Tibial nerve (tissue), 4 donors: ENCODE measurements at regions not wholly inside any gene's neighbourhood (a gene's known extent, or its start where the extent isn't known, plus 50 kb on each side); places are given as distances from the start of the nearest gene placed in this dataset.

Experiments
- DNase-seq, 2 donors: peaks; one replicate each; pipeline ENCODE4 v3.0.0-alpha.2; 2019; ENCODE audit warnings: low spot score in 2 of 2
- H3K27ac ChIP-seq, 4 donors: fragments of 200-600 bp; sonication (generic) in 3 of 4; one replicate each; pipeline ENCODE4 v1.5.1; 2017 to 2019; ENCODE audit warnings: mild to moderate bottlenecking in 1 of 4
- H3K27me3 ChIP-seq, 2 donors: fragments of 200-600 bp; sonication (generic) in 1 of 2; one replicate each; pipeline versions ENCODE4 v1.5.1 to v1.6.0; 2017 to 2019
- H3K36me3 ChIP-seq, 3 donors: fragments of 200-600 bp; sonication (generic); one replicate each; pipeline ENCODE4 v1.5.1; 2018 to 2019
- H3K4me1 ChIP-seq, 4 donors: fragments of 200-600 bp; sonication (generic) in 3 of 4; one replicate each; pipeline ENCODE4 v1.5.1; 2017 to 2019
- H3K4me3 ChIP-seq, 4 donors: fragments of 200-600 bp; sonication (generic) in 3 of 4; one replicate each; pipeline ENCODE4 v1.5.1; 2017 to 2019; ENCODE audit warnings: mild to moderate bottlenecking in 1 of 4, moderate library complexity in 1 of 4
- H3K9me3 ChIP-seq, 4 donors: fragments of 200-600 bp; sonication (generic) in 3 of 4; one replicate each; pipeline ENCODE4 v1.5.1; 2017 to 2019
- EP300 ChIP-seq, 2 donors: sonication (generic); formaldehyde crosslinking; IDR thresholded peaks; one replicate each; pipeline ENCODE4 v1.6.1; 2017; ENCODE audit warnings: antibody characterized with exemption in 2 of 2, mild to moderate bottlenecking in 1 of 2
- POLR2A ChIP-seq, 2 donors: fragments of 450-650 bp; IDR thresholded peaks; one replicate each; pipeline ENCODE4 v1.6.1; 2017; ENCODE audit warnings: antibody characterized with exemption in 2 of 2, mild to moderate bottlenecking in 2 of 2, moderate library complexity in 2 of 2
- WGBS, 2 donors: methylation state at CpG; one replicate each; pipeline ENCODE4 v1.1.5; 2018; 5-methylcytosine and 5-hydroxymethylcytosine counted together
- TF ChIP-seq, protein P1 (sequence below), 5 experiments: fragments of 200-600 bp in 3 of 5; fragments of 450-650 bp in 2 of 5; sonication (generic) in 3 of 5; IDR thresholded peaks; one replicate each; pipeline ENCODE4 v1.5.1; 2016 to 2019; ENCODE audit warnings: antibody characterized with exemption in 5 of 5, mild to moderate bottlenecking in 3 of 5, moderate library complexity in 2 of 5

GRCh38 chr7:136046548-136046947 lies 69.4 kb upstream of the MTPN start:
- Histone ChIP-seq H3K27me3 (no peaks in the 10 kb centered on the region), H3K36me3 (no peaks in the 10 kb centered on the region), H3K27ac (peak overlapping the region in 1 of 4 donors; percentile 8), H3K9me3 (peaks cover 0 to 6% (median 0%) of the 10 kb centered on the region in 4 donors), H3K4me3 (no peak overlapping the region), H3K4me1 (no peaks in the 10 kb centered on the region)
- DNase-seq: no peak
- TF ChIP-seq, protein P1, sequence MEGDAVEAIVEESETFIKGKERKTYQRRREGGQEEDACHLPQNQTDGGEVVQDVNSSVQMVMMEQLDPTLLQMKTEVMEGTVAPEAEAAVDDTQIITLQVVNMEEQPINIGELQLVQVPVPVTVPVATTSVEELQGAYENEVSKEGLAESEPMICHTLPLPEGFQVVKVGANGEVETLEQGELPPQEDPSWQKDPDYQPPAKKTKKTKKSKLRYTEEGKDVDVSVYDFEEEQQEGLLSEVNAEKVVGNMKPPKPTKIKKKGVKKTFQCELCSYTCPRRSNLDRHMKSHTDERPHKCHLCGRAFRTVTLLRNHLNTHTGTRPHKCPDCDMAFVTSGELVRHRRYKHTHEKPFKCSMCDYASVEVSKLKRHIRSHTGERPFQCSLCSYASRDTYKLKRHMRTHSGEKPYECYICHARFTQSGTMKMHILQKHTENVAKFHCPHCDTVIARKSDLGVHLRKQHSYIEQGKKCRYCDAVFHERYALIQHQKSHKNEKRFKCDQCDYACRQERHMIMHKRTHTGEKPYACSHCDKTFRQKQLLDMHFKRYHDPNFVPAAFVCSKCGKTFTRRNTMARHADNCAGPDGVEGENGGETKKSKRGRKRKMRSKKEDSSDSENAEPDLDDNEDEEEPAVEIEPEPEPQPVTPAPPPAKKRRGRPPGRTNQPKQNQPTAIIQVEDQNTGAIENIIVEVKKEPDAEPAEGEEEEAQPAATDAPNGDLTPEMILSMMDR (IDR thresholded peaks at IDR 0.05): no peak
- TF ChIP-seq POLR2A (IDR thresholded peaks at IDR 0.05) (no peak), EP300 (IDR thresholded peaks at IDR 0.05) (no peak)
- WGBS, 2 donors: 67 to 76% methylated on average over 2 of the region's 2 CpGs

DNA sequence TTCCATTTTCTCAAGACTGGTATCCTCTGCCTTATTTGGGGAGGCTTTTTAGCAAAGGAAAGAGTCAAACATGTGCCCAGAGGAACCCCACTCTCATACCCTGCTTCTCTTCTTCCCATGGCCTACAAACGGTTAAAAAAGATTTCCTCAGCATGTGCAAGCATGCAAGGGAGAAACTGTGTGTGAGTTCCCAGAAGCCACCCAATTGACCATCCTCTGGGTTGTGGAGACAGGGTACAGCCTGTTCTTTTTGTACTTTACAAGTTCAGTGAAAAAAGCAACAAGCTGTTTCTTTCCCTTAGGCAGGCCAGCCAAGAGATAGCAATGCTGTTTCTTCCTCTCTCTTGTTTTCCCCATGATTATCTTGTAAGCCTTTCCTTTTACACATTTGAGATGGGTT lies 68.8 kb upstream of the MTPN start:
- DNase-seq: no peak
- no peaks in the 10 kb centered on the region for H3K27me3 ChIP-seq
- no peaks in the 10 kb centered on the region for H3K36me3 ChIP-seq
- 80 to 93% methylated on average over 1 of the region's 1 CpG for WGBS, 2 donors
- peaks cover 0 to 6% (median 0%) of the 10 kb centered on the region in 4 donors for H3K9me3 ChIP-seq
- H3K27ac ChIP-seq: peak overlapping the region in 1 of 4 donors; percentile 8
- H3K4me3 ChIP-seq: no peak overlapping the region
- H3K4me1 ChIP-seq: no peaks in the 10 kb centered on the region
- peak in 1 of 2 donors; percentile 21 for TF ChIP-seq EP300 (IDR thresholded peaks at IDR 0.05)
- TF ChIP-seq POLR2A (IDR thresholded peaks at IDR 0.05): no peak
- TF ChIP-seq, protein P1 (IDR thresholded peaks at IDR 0.05): no peak

GRCh38 chr7:136045181-136045580 lies 68.0 kb upstream of the MTPN start:
- DNase-seq: no peak
- Histone ChIP-seq H3K9me3 (peaks cover 0 to 6% (median 0%) of the 10 kb centered on the region in 4 donors), H3K27ac (no peak overlapping the region), H3K4me1 (no peaks in the 10 kb centered on the region), H3K4me3 (no peak overlapping the region), H3K27me3 (no peaks in the 10 kb centered on the region), H3K36me3 (no peaks in the 10 kb centered on the region)
- 76 to 77% methylated on average over 3 of the region's 3 CpGs for WGBS, 2 donors
- TF ChIP-seq, protein P1 (IDR thresholded peaks at IDR 0.05): no peak
- no peak for TF ChIP-seq EP300 (IDR thresholded peaks at IDR 0.05)
- TF ChIP-seq POLR2A (IDR thresholded peaks at IDR 0.05): no peak

DNA sequence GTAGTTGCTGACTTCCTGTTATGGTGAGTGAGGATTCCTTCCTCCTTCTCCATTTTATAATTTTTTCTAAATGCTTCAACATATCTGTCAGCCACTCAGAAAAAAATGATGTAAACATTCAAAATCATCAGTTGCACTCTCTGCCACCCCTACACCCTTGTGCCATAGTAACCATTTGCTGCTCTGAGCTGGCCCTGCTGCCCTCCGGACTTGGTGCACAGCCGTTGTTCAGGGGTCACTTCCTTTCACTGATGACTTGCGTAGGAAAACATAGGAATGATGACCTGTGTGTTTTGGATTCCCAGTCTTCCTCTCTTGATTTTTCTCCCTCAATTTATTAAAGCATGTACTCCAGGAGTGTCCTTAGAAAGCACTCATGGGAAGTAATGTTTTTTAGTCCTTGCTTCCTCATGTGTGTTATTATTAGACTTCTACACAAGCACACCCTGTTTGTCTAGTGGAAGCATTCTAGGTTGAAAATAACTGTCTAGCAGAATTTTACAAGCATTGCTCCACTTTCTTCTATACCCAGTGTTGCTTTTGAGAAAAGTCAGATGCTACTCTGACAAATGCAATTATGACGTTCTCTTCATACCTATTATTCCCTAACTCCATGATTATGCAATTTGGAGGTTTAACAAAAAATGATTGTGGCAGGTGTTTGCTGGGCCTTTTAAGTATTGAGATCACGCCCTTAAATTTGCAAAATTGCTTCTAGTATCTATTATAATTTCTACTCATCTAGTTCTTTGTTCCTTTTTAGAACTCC lies 62.6 kb upstream of the MTPN start:
- TF ChIP-seq POLR2A (IDR thresholded peaks at IDR 0.05): no peak
- no peak for TF ChIP-seq EP300 (IDR thresholded peaks at IDR 0.05)
- TF ChIP-seq, protein P1 (IDR thresholded peaks at IDR 0.05): no peak
- DNase-seq: no peak
- 56 to 61% methylated on average over 5 of the region's 5 CpGs for WGBS, 2 donors

DNA sequence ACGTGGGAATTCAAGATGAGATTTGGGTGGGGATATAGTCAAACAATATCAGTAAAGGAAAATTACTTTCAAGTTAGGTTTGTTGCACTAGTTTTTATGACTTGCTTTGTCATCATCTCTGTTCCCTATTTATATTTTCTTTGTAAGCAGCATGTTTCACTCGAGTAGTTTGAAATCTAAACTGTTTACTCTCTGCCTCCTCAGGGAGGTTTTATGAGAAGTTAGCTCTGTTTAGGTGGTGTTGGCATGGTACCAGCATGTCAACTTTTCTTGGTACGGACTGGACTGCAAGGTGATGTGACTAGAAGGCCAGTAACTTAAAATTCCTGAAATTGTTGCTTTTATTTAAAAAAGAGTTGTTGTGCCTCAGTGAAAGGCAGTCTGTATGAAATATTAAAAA lies 59.2 kb upstream of the MTPN start:
- H3K27ac ChIP-seq: no peak overlapping the region
- 45 to 46% methylated on average over 3 of the region's 3 CpGs for WGBS, 2 donors

More for the DNA sequence above, 62.6 kb upstream of the MTPN start:
- Histone ChIP-seq H3K27ac (no peak overlapping the region), H3K9me3 (no peaks in the 10 kb centered on the region), H3K4me3 (no peak overlapping the region), H3K27me3 (no peaks in the 10 kb centered on the region), H3K4me1 (no peaks in the 10 kb centered on the region), H3K36me3 (no peaks in the 10 kb centered on the region)

More for the DNA sequence above, 59.2 kb upstream of the MTPN start:
- Histone ChIP-seq H3K36me3 (no peaks in the 10 kb centered on the region), H3K4me3 (no peak overlapping the region), H3K4me1 (no peaks in the 10 kb centered on the region), H3K9me3 (no peaks in the 10 kb centered on the region), H3K27me3 (no peaks in the 10 kb centered on the region)
- TF ChIP-seq, protein P1 (IDR thresholded peaks at IDR 0.05): no peak
- TF ChIP-seq EP300 (IDR thresholded peaks at IDR 0.05): no peak
- TF ChIP-seq POLR2A (IDR thresholded peaks at IDR 0.05): no peak
- DNase-seq: no peak
